BJ (cell line): ENCODE measurements at regions not wholly inside any gene's neighbourhood (a gene's known extent, or its start where the extent isn't known, plus 50 kb on each side); places are given as distances from the start of the nearest gene placed in this dataset.

Experiments
- CTCF ChIA-PET: fragments of 350-600 bp; formaldehyde crosslinking; extraction: SDS; loops from one replicate; lab custom pipeline; 2021; ENCODE audit warnings: antibody characterized with exemption, inconsistent platforms; lab: Yijun Ruan, JAX
- POLR2A ChIA-PET: fragments of 300-600 bp; sonication (Branson Sonifier 250); formaldehyde crosslinking; extraction: SDS; loops from one replicate; lab custom pipeline; 2021; ENCODE audit warnings: antibody characterized with exemption; lab: Charles Lee
- DNase-seq: peaks from one replicate; pipeline ENCODE4 v3.0.0-alpha.2; 2011; ENCODE audit warnings: low read depth
- H3K27me3 ChIP-seq: 2 replicates; pipeline ENCODE4 v1.6.0; 2011; ENCODE audit warnings: low read length; ENCODE audit not compliant: control insufficient read depth, insufficient read depth
- H3K36me3 ChIP-seq: 2 replicates; pipeline ENCODE4 v1.5.1; 2011; ENCODE audit warnings: low read length; ENCODE audit not compliant: control insufficient read depth, insufficient read depth
- H3K4me3 ChIP-seq: 2 replicates; pipeline ENCODE4 v1.5.1; 2011; ENCODE audit warnings: low read depth, mild to moderate bottlenecking, control low read depth, low read length
- TF ChIP-seq, protein P1 (sequence below): IDR thresholded peaks from 2 replicates; pipeline ENCODE4 v1.5.1; 2011; ENCODE audit warnings: low read depth, mild to moderate bottlenecking, control low read depth, inconsistent platforms, low read length, moderate library complexity; ENCODE audit not compliant: insufficient read depth

DNA sequence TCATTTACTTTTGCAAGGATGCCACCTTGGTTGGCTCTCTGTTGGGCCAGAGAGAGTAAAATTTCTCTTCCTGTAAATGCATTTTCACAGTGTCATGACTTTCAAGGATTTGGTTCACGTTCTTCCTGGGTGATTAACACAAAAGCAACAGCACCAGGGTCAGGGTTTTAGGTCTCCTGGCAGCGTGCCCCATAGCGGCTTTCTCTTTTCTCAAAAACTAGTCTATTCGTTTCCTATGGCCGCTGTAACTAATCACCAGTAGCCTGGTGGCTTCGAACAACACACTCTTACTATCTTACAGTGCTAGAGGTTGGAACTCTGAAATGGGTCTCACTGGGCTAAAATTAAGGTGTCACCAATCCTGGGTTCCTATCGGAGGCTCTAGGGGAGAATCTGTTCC lies 56.3 kb upstream of the ACMSD start:
- Histone ChIP-seq H3K4me3 (no peak overlapping the region), H3K36me3 (no peaks in the 10 kb centered on the region), H3K27me3 (no peaks in the 10 kb centered on the region)
- ChIA-PET POLR2A (no interaction called here), CTCF (no interaction called here)
- no peak for DNase-seq
- TF ChIP-seq, protein P1, sequence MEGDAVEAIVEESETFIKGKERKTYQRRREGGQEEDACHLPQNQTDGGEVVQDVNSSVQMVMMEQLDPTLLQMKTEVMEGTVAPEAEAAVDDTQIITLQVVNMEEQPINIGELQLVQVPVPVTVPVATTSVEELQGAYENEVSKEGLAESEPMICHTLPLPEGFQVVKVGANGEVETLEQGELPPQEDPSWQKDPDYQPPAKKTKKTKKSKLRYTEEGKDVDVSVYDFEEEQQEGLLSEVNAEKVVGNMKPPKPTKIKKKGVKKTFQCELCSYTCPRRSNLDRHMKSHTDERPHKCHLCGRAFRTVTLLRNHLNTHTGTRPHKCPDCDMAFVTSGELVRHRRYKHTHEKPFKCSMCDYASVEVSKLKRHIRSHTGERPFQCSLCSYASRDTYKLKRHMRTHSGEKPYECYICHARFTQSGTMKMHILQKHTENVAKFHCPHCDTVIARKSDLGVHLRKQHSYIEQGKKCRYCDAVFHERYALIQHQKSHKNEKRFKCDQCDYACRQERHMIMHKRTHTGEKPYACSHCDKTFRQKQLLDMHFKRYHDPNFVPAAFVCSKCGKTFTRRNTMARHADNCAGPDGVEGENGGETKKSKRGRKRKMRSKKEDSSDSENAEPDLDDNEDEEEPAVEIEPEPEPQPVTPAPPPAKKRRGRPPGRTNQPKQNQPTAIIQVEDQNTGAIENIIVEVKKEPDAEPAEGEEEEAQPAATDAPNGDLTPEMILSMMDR, result no peak

GRCh38 chr2:134782792-134783191 lies 55.6 kb upstream of the ACMSD start:
- Histone ChIP-seq H3K36me3 (no peaks in the 10 kb centered on the region), H3K27me3 (no peaks in the 10 kb centered on the region), H3K4me3 (no peak overlapping the region)
- ChIA-PET CTCF (no interaction called here), POLR2A (no interaction called here)
- DNase-seq, result no peak
- TF ChIP-seq, protein P1, result no peak

- POLR2A ChIA-PET, result no interaction called here
- Histone ChIP-seq H3K36me3 (no peaks in the 10 kb centered on the region), H3K27me3 (no peaks in the 10 kb centered on the region), H3K4me3 (no peak overlapping the region)
- CTCF ChIA-PET, result no interaction called here
- DNase-seq, result no peak
- TF ChIP-seq, protein P1, result no peak
Observed at GRCh38 chr2:134783912-134784311, 54.5 kb upstream of the ACMSD start.

- POLR2A ChIA-PET, result no interaction called here
Observed at GRCh38 chr2:134785659-134786430, 52.6 kb upstream of the ACMSD start.

GRCh38 chr2:134788417-134788816 lies 50.0 kb upstream of the ACMSD start:
- no peaks in the 10 kb centered on the region for H3K27me3 ChIP-seq
- H3K4me3 ChIP-seq, result no peak overlapping the region
- DNase-seq, result no peak
- no peaks in the 10 kb centered on the region for H3K36me3 ChIP-seq
- ChIA-PET CTCF (no interaction called here), POLR2A (no interaction called here)
- TF ChIP-seq, protein P1, result no peak

More at GRCh38 chr2:134785659-134786430, 52.6 kb upstream of the ACMSD start:
- TF ChIP-seq, protein P1, result no peak
- Histone ChIP-seq H3K4me3 (no peak overlapping the region), H3K27me3 (no peaks in the 10 kb centered on the region), H3K36me3 (no peaks in the 10 kb centered on the region)
- no peak for DNase-seq
- CTCF ChIA-PET, result no interaction called here
